ENCODE measurements at regions not wholly inside any gene's neighbourhood (a gene's known extent, or its start where the extent isn't known, plus 50 kb on each side); places are given as distances from the start of the nearest gene placed in this dataset.

- no peak for TF ChIP-seq POLR2A (IDR thresholded peaks at IDR 0.05)
- TF ChIP-seq CTCF (IDR thresholded peaks at IDR 0.05) = no peak
Measured at GRCh38 chr1:118396279-118396678, 211.3 kb upstream of the SPAG17 start.
